Endothelial cell of umbilical vein (primary cell): ENCODE measurements at regions not wholly inside any gene's neighbourhood (a gene's known extent, or its start where the extent isn't known, plus 50 kb on each side); places are given as distances from the start of the nearest gene placed in this dataset.

Experiments used
- MYC ChIP-seq: IDR thresholded peaks from one replicate; pipeline ENCODE4 v1.6.1; 2011; ENCODE audit warnings: mild to moderate bottlenecking, low read depth, low read length
- POLR2AphosphoS5 ChIP-seq: IDR thresholded peaks from 2 replicates; pipeline ENCODE4 v1.6.1; 2012; ENCODE audit warnings: low read depth, mild to moderate bottlenecking, control low read depth, low read length, moderate library complexity; ENCODE audit not compliant: insufficient read depth
- TF ChIP-seq, protein P1 (sequence below), 2 donors: IDR thresholded peaks; 1 replicate in 1 of 2; 2 replicates in 1 of 2; pipeline ENCODE4 v1.5.1; 2011; ENCODE audit warnings: low read length in 2 of 2, mild to moderate bottlenecking in 2 of 2, moderate library complexity in 2 of 2, control low read depth in 1 of 2, inconsistent platforms in 1 of 2, low read depth in 1 of 2; ENCODE audit not compliant: insufficient read depth in 1 of 2; ENCODE audit errors: extremely low read depth in 1 of 2
- TF ChIP-seq, protein P2 (sequence below): IDR thresholded peaks from 2 replicates; pipeline ENCODE4 v1.6.1; 2011; ENCODE audit not compliant: insufficient read depth, insufficient read length

DNA sequence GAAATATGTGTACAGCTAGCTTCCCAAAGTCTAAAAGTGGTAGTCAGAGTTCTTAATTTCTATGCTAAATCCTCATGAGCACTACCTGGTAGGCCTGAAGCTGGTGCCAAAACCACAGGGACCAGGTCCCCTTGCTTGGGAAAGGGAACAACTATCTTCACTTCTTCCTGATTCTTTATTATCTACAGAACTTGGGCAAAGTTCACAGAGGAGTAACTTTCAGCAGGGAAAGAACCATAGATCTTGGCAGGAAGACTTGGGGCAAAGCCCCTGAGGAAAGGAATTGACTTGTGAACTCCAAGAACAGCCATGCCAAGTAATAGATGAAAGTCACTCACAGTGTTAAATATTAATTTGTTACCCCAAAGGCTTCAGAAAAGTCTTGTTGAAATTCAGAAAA is 193.0 kb downstream of the ZC3H11B start:
- TF ChIP-seq, protein P1, sequence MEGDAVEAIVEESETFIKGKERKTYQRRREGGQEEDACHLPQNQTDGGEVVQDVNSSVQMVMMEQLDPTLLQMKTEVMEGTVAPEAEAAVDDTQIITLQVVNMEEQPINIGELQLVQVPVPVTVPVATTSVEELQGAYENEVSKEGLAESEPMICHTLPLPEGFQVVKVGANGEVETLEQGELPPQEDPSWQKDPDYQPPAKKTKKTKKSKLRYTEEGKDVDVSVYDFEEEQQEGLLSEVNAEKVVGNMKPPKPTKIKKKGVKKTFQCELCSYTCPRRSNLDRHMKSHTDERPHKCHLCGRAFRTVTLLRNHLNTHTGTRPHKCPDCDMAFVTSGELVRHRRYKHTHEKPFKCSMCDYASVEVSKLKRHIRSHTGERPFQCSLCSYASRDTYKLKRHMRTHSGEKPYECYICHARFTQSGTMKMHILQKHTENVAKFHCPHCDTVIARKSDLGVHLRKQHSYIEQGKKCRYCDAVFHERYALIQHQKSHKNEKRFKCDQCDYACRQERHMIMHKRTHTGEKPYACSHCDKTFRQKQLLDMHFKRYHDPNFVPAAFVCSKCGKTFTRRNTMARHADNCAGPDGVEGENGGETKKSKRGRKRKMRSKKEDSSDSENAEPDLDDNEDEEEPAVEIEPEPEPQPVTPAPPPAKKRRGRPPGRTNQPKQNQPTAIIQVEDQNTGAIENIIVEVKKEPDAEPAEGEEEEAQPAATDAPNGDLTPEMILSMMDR (IDR thresholded peaks at IDR 0.05; ENCODE audit: extremely low read depth in 1 of 2, insufficient read depth in 1 of 2, low read depth in 1 of 2, low read length in 2 of 2) = no peak
- no peak for TF ChIP-seq MYC
- no peak for TF ChIP-seq POLR2AphosphoS5
- TF ChIP-seq, protein P2, sequence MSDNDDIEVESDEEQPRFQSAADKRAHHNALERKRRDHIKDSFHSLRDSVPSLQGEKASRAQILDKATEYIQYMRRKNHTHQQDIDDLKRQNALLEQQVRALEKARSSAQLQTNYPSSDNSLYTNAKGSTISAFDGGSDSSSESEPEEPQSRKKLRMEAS = no peak
